ENCODE measurements at regions not wholly inside any gene's neighbourhood (a gene's known extent, or its start where the extent isn't known, plus 50 kb on each side); places are given as distances from the start of the nearest gene placed in this dataset.

DNA sequence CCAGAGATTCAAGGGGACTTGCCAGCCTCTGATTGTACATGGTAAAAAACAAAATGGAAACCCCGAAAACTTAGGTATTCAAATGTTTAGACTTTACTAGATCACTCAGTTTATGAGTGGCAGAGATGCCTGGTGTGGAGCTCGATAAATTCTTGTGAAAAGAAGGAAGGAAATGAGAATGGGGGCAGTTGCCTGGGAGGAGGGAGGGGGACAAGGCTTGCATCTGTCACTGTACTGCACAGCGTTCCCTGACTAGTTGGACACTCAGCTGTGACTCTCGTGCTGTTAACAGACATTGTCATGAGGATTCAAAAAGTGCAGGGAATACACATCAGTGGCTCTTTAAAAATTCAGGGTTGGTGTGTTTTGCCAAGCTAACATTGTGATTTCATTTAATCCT, 232.9 kb downstream of the ZIC5 start:
- peak overlapping the region; percentile 84 for H4K91ac ChIP-seq (replicated peaks; ENCODE audit: insufficient read length, low read length)
- no peak overlapping the region for H3K4ac ChIP-seq (replicated peaks; ENCODE audit: insufficient read length, low read depth, low read length)
- no peaks in the 10 kb centered on the region; a peak in 1 of 4 replicates for H3K79me2 ChIP-seq (ENCODE audit: control insufficient read depth in 1 of 2, insufficient read depth in 2 of 2, low read length in 2 of 2)
- no peak overlapping the region; the same call in 1 of the 2 replicates for H3K18ac ChIP-seq (ENCODE audit: extremely low read depth, low read length)
- no peak overlapping the region for H3K27ac ChIP-seq (ENCODE audit: low read depth, low read length)
- peak overlapping the region; percentile 25; the same call in 1 of the 2 replicates for H2BK15ac ChIP-seq (ENCODE audit: low read length)
- peak overlapping the region; percentile 18; the same call in 1 of the 2 replicates for H2BK12ac ChIP-seq (ENCODE audit: low read depth, low read length)
- DNase-seq (ENCODE audit: low read depth in 1 of 2, low spot score in 2 of 2) (no peak), FAIRE-seq (no peak)
- H3K9me3 ChIP-seq (ENCODE audit: insufficient read depth in 2 of 2, low read depth in 1 of 2, low read length in 1 of 2), result no peaks in the 10 kb centered on the region
- no peak overlapping the region for H2AK5ac ChIP-seq (ENCODE audit: low read depth, low read length)
- H3K23me2 ChIP-seq (ENCODE audit: low read depth, low read length), result no peaks in the 10 kb centered on the region
- no peak overlapping the region for H3K56ac ChIP-seq (replicated peaks; ENCODE audit: insufficient read length, low read depth, low read length)
- H2AFZ ChIP-seq (ENCODE audit: low read length), result no peak overlapping the region
- H3K4me1 ChIP-seq (replicated peaks in 1 of 4; ENCODE audit: control insufficient read depth in 3 of 4, insufficient read depth in 4 of 4, low read length in 3 of 4), result peaks cover 5 to 28% (median 12%) of the 10 kb centered on the region in 4 experiments; a peak in 6 of 7 replicates
- H3K4me3 ChIP-seq (ENCODE audit: extremely low read depth in 1 of 4, insufficient read depth in 2 of 4, low read depth in 3 of 4, low read length in 4 of 4), result no peak overlapping the region
- no peak overlapping the region for H2BK20ac ChIP-seq (ENCODE audit: low read length)
- H2BK120ac ChIP-seq (replicated peaks; ENCODE audit: low read depth, low read length), result no peak overlapping the region
- H4K20me1 ChIP-seq (replicated peaks in 1 of 2; ENCODE audit: control insufficient read depth in 1 of 2, insufficient read depth in 2 of 2, low read length in 2 of 2), result no peaks in the 10 kb centered on the region
- 94% methylated on average over 4 of the region's 4 CpGs; no CpG with 5 or more reads in 1 of the 2 experiments for WGBS, 2 experiments (ENCODE audit: extremely low coverage in 1 of 2, insufficient coverage in 1 of 2, insufficient read length in 1 of 2, insufficient replicate concordance in 2 of 2, low coverage in 1 of 2, low lambda C conversion rate in 2 of 2, missing lambda C conversion rate in 1 of 2)
- no peak overlapping the region for H3K23ac ChIP-seq (ENCODE audit: insufficient read length)
- H3K79me1 ChIP-seq (ENCODE audit: low read depth, low read length), result no peaks in the 10 kb centered on the region
- TF ChIP-seq FOSL1 (IDR thresholded peaks at IDR 0.05; ENCODE audit: insufficient read depth, low read depth, low read length), result no peak
- TF ChIP-seq CBX8 (IDR thresholded peaks at IDR 0.05; ENCODE audit: borderline replicate concordance, low read depth, low read length), result no peak
- no peak for TF ChIP-seq SRF (IDR thresholded peaks at IDR 0.05; ENCODE audit: low read depth, low read length)
- no peak for TF ChIP-seq TAF7 (optimal IDR thresholded peaks at IDR 0.05; ENCODE audit: borderline replicate concordance, low read depth, low read length)
- no peak for TF ChIP-seq CTBP2 (IDR thresholded peaks at IDR 0.05; ENCODE audit: borderline replicate concordance, insufficient read depth, insufficient read length, low read length)
- TF ChIP-seq, protein P1, sequence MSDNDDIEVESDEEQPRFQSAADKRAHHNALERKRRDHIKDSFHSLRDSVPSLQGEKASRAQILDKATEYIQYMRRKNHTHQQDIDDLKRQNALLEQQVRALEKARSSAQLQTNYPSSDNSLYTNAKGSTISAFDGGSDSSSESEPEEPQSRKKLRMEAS (IDR thresholded peaks at IDR 0.05), result no peak
- no peak for TF ChIP-seq EGR1 (IDR thresholded peaks at IDR 0.05; ENCODE audit: borderline replicate concordance, low read depth, low read length)
- no peak for TF ChIP-seq TBP (IDR thresholded peaks at IDR 0.05; ENCODE audit: low read depth, low read length)
- TF ChIP-seq POU5F1 (IDR thresholded peaks at IDR 0.05; ENCODE audit: low read depth, low read length), result no peak
- TF ChIP-seq SIX5 (IDR thresholded peaks at IDR 0.05; ENCODE audit: low read depth, low read length), result no peak
- no peak for TF ChIP-seq SIRT6 (IDR thresholded peaks at IDR 0.05; ENCODE audit: low read length)
- TF ChIP-seq TEAD4 (IDR thresholded peaks at IDR 0.05; ENCODE audit: low read depth, low read length), result no peak
- no peak for TF ChIP-seq JUND (IDR thresholded peaks at IDR 0.05; ENCODE audit: low read length)
- TF ChIP-seq SP1 (IDR thresholded peaks at IDR 0.05; ENCODE audit: low read depth, low read length), result no peak
- H4K8ac ChIP-seq (ENCODE audit: extremely low read depth, insufficient read depth, low read length), result no peak overlapping the region
- CTCF ChIA-PET (ENCODE audit: partially characterized antibody), result interaction anchor here (0.5 to 2.0 kb wide), 9 partner anchors 8 to 487 kb away, joined by 3 to 6 read pairs (median 4); no protein-coding TSS in a partner anchor
- POLR2A ChIA-PET (ENCODE audit: partially characterized antibody), result interaction anchor here (0.5 to 2.6 kb wide), 4 partner anchors 9 to 52 kb away, joined by 3 to 8 read pairs (median 3); no protein-coding TSS in a partner anchor
- no peaks in the 10 kb centered on the region; a peak in 1 of 8 replicates for H3K36me3 ChIP-seq (ENCODE audit: control insufficient read depth in 2 of 4, insufficient read depth in 4 of 4, low read length in 3 of 4)
- H3K14ac ChIP-seq (ENCODE audit: insufficient read length), result no peak overlapping the region
- H3K9ac ChIP-seq (replicated peaks in 1 of 4; ENCODE audit: extremely low read depth in 1 of 4, low read depth in 3 of 4, low read length in 3 of 4), result no peak overlapping the region
- 0 out of 2 replicates have a peak overlapping the region, but pooled peaks have one; percentile 0 for H2BK5ac ChIP-seq (ENCODE audit: low read depth, low read length)
- peak overlapping the region; percentile 57 for H4K5ac ChIP-seq (ENCODE audit: insufficient read length, low read depth, low read length)
- no peaks in the 10 kb centered on the region for H3K27me3 ChIP-seq (replicated peaks in 1 of 4; ENCODE audit: control insufficient read depth in 3 of 4, extremely low read depth in 1 of 4, insufficient read depth in 3 of 4, low read length in 3 of 4)
- H3K4me2 ChIP-seq (ENCODE audit: insufficient read depth in 1 of 2, low read depth in 2 of 2, low read length in 2 of 2), result no peak overlapping the region

All from H1 (cell line).